Esophagus muscularis mucosa (tissue), 4 donors: ENCODE measurements at regions not wholly inside any gene's neighbourhood (a gene's known extent, or its start where the extent isn't known, plus 50 kb on each side); places are given as distances from the start of the nearest gene placed in this dataset.

Experiments used
- DNase-seq: peaks from one replicate; pipeline ENCODE4 v3.0.0-alpha.2; 2017; ENCODE audit errors: extremely low spot score
- H3K27ac ChIP-seq, 4 donors: fragments of 200-600 bp; sonication (generic); replicated peaks in 1 of 4; 1 replicate in 3 of 4; 2 replicates in 1 of 4; pipeline ENCODE4 v1.5.1; 2016 to 2019; ENCODE audit warnings: mild to moderate bottlenecking in 1 of 4
- H3K27me3 ChIP-seq, 4 donors: fragments of 200-600 bp; sonication (generic); one replicate each; pipeline versions ENCODE4 v1.5.1 to v1.6.0; 2016 to 2019
- H3K36me3 ChIP-seq, 4 donors: fragments of 200-600 bp; sonication (generic); one replicate each; pipeline ENCODE4 v1.5.1; 2016 to 2019
- H3K4me1 ChIP-seq, 4 donors: fragments of 200-600 bp; sonication (generic); one replicate each; pipeline ENCODE4 v1.5.1; 2016 to 2019
- H3K4me3 ChIP-seq, 4 donors: fragments of 200-600 bp; sonication (generic); 1 replicate in 2 of 4; 2 replicates in 2 of 4; pipeline ENCODE4 v1.5.1; 2016 to 2019; ENCODE audit warnings: mild to moderate bottlenecking in 4 of 4, moderate library complexity in 1 of 4
- H3K9me3 ChIP-seq, 4 donors: fragments of 200-600 bp; sonication (generic); 1 replicate in 3 of 4; 2 replicates in 1 of 4; pipeline ENCODE4 v1.5.1; 2016 to 2019
- CTCF ChIP-seq, 3 experiments: fragments of 200-600 bp in 2 of 3; fragments of 450-650 bp in 1 of 3; sonication (generic) in 2 of 3; IDR thresholded peaks; one replicate each; pipeline ENCODE4 v1.5.1; 2017 to 2019; ENCODE audit warnings: antibody characterized with exemption in 3 of 3, mild to moderate bottlenecking in 2 of 3, moderate library complexity in 1 of 3
- EP300 ChIP-seq: sonication (generic); formaldehyde crosslinking; IDR thresholded peaks from one replicate; pipeline ENCODE4 v1.6.1; 2017; ENCODE audit warnings: antibody characterized with exemption
- POLR2A ChIP-seq: fragments of 450-650 bp; IDR thresholded peaks from one replicate; pipeline ENCODE4 v1.6.1; 2017; ENCODE audit warnings: antibody characterized with exemption, moderate library complexity, mild to moderate bottlenecking, low read depth
- POLR2AphosphoS5 ChIP-seq, 2 donors: sonication (generic); formaldehyde crosslinking; IDR thresholded peaks; one replicate each; pipeline ENCODE4 v1.6.1; 2017; ENCODE audit warnings: antibody characterized with exemption in 2 of 2
- WGBS: methylation state at CpG from one replicate; pipeline ENCODE4 v1.1.5; 2018; 5-methylcytosine and 5-hydroxymethylcytosine counted together
- intact Hi-C: fragments of 100-400 bp; cut with DNase I; formaldehyde crosslinking; loops from one replicate; pipeline ENCODE4 v1.15.1; 2023

- H3K9me3 ChIP-seq = no peaks in the 10 kb centered on the region
- H3K27ac ChIP-seq = no peak overlapping the region
- peaks cover 15 to 18% (median 17%) of the 10 kb centered on the region in 4 donors for H3K4me1 ChIP-seq
- TF ChIP-seq EP300 (no peak), POLR2A (no peak), POLR2AphosphoS5 (IDR thresholded peaks at IDR 0.05) (no peak), CTCF (IDR thresholded peaks at IDR 0.05) (no peak)
- WGBS = 89% methylated on average over 4 of the region's 4 CpGs
- H3K36me3 ChIP-seq = no peaks in the 10 kb centered on the region
- DNase-seq = no peak
- intact Hi-C loops = no loop called here
- no peaks in the 10 kb centered on the region for H3K27me3 ChIP-seq
- H3K4me3 ChIP-seq = no peak overlapping the region
These were observed 104.5 kb downstream of the TTC32 start for GRCh38 chr2:19797243-19797810.

- peaks cover 3 to 7% (median 7%) of the 10 kb centered on the region in 4 donors for H3K4me1 ChIP-seq
- DNase-seq = no peak
- H3K27ac ChIP-seq = no peak overlapping the region
- H3K9me3 ChIP-seq = no peaks in the 10 kb centered on the region
- intact Hi-C loops = no loop called here
- 83% methylated on average over 12 of the region's 12 CpGs for WGBS
- no peaks in the 10 kb centered on the region for H3K36me3 ChIP-seq
- TF ChIP-seq EP300 = no peak
- H3K4me3 ChIP-seq = no peak overlapping the region
- H3K27me3 ChIP-seq = no peaks in the 10 kb centered on the region
These were observed 105.6 kb downstream of the TTC32 start for GRCh38 chr2:19796035-19796695.

GRCh38 chr2:19793132-19793750 is 108.5 kb downstream of the TTC32 start:
- H3K9me3 ChIP-seq = no peaks in the 10 kb centered on the region
- no peak overlapping the region for H3K4me3 ChIP-seq
- no peaks in the 10 kb centered on the region for H3K4me1 ChIP-seq
- DNase-seq = no peak
- intact Hi-C loops = no loop called here
- TF ChIP-seq POLR2AphosphoS5 (IDR thresholded peaks at IDR 0.05) (no peak), EP300 (no peak), POLR2A (no peak), CTCF (IDR thresholded peaks at IDR 0.05) (no peak)
- 91% methylated on average over 6 of the region's 6 CpGs for WGBS
- no peaks in the 10 kb centered on the region for H3K27me3 ChIP-seq
- no peaks in the 10 kb centered on the region for H3K36me3 ChIP-seq
- no peak overlapping the region for H3K27ac ChIP-seq

- TF ChIP-seq EP300 (no peak), POLR2AphosphoS5 (IDR thresholded peaks at IDR 0.05) (no peak), POLR2A (no peak), CTCF (IDR thresholded peaks at IDR 0.05) (no peak)
- 83% methylated on average over 5 of the region's 7 CpGs for WGBS
- Histone ChIP-seq H3K9me3 (no peaks in the 10 kb centered on the region), H3K4me1 (peaks cover 0 to 15% (median 7%) of the 10 kb centered on the region in 4 donors), H3K4me3 (no peak overlapping the region), H3K36me3 (no peaks in the 10 kb centered on the region), H3K27ac (no peak overlapping the region), H3K27me3 (no peaks in the 10 kb centered on the region)
- DNase-seq = no peak
- intact Hi-C loops = no loop called here
These were observed 111.5 kb downstream of the TTC32 start for GRCh38 chr2:19790291-19790690.

GRCh38 chr2:19787134-19787533 is 114.6 kb downstream of the TTC32 start:
- Histone ChIP-seq H3K9me3 (no peaks in the 10 kb centered on the region), H3K27ac (no peak overlapping the region), H3K27me3 (no peaks in the 10 kb centered on the region), H3K4me1 (peaks cover 0 to 15% (median 7%) of the 10 kb centered on the region in 4 donors), H3K36me3 (no peaks in the 10 kb centered on the region), H3K4me3 (no peak overlapping the region)
- no peak for TF ChIP-seq CTCF (IDR thresholded peaks at IDR 0.05)
- TF ChIP-seq EP300 = no peak
- TF ChIP-seq POLR2AphosphoS5 (IDR thresholded peaks at IDR 0.05) = no peak
- no peak for TF ChIP-seq POLR2A
- intact Hi-C loops = no loop called here
- DNase-seq = no peak
- WGBS = 86% methylated on average over 11 of the region's 11 CpGs
